Psoas muscle (tissue), 7 donors: ENCODE measurements at regions not wholly inside any gene's neighbourhood (a gene's known extent, or its start where the extent isn't known, plus 50 kb on each side); places are given as distances from the start of the nearest gene placed in this dataset.
A peak's percentile ranks its signal among the peaks of the same experiment; 100 is the strongest.

ENCODE experiments used
- ATAC-seq, 4 donors: fragments of 200-7000 bp; cut with Tn5 transposase; one replicate each; pipeline ENCODE4 v1.9.1; 2020; ENCODE audit warnings: moderate library complexity in 3 of 4, mild to moderate bottlenecking in 2 of 4
- DNase-seq, 2 donors: peaks; one replicate each; pipeline ENCODE4 v3.0.0-alpha.2; 2020
- H3K27ac ChIP-seq: fragments of 200-600 bp; one replicate; pipeline ENCODE4 v1.8.0; 2022
- H3K27me3 ChIP-seq, 3 donors: fragments of 200-600 bp in 1 of 3; one replicate each; pipeline versions ENCODE4 v1.6.1 to v1.8.0; 2013 to 2022; ENCODE audit warnings: low read length in 2 of 3, mild to moderate bottlenecking in 2 of 3, moderate library complexity in 1 of 3; ENCODE audit not compliant: insufficient read depth in 3 of 3
- H3K36me3 ChIP-seq, 2 donors: fragments of 200-600 bp in 1 of 2; one replicate each; pipeline versions ENCODE4 v1.6.1 to v1.8.0; 2013 to 2022; ENCODE audit warnings: low read depth in 1 of 2, mild to moderate bottlenecking in 1 of 2, moderate library complexity in 1 of 2; ENCODE audit not compliant: insufficient read depth in 1 of 2
- H3K4me1 ChIP-seq: fragments of 200-600 bp; one replicate; pipeline ENCODE4 v1.8.0; 2022
- H3K4me3 ChIP-seq: fragments of 200-600 bp; one replicate; pipeline ENCODE4 v1.8.0; 2022; ENCODE audit warnings: mild to moderate bottlenecking
- H3K9me3 ChIP-seq: fragments of 200-600 bp; one replicate; pipeline ENCODE4 v1.8.0; 2022
- CTCF ChIP-seq: fragments of 200-600 bp; IDR thresholded peaks from one replicate; pipeline ENCODE4 v1.8.0; 2022; ENCODE audit warnings: antibody characterized with exemption
- WGBS, 3 donors: extraction: QIAGEN DNeasy Blood & Tissue Kit; methylation state at CpG; one replicate each; pipeline versions ENCODE4 v1.1.6 to v1.1.7; 2013; 5-methylcytosine and 5-hydroxymethylcytosine counted together
- intact Hi-C, 2 donors: fragments of 100-400 bp; cut with DNase I; formaldehyde crosslinking; loops; one replicate each; pipeline versions ENCODE4 v1.11.0 to v1.14.2; 2022
- donor health status: healthy with polysubstance abuse.
- donor health status: DM: no; HTN: no; CAD: no; lungs with moderate emphysema.
- donor health status: Bipolar disorder and iron deficiency.
- donor health status: healthy.
- donor health status: DM: yes; HTN: yes; CAD: no.
- donor health status: DM: no; HTN: no; CAD: no.
- donor health status: DM: yes; HTN: yes; CAD: no.

- DNase-seq (no peak), ATAC-seq (no peak)
- Histone ChIP-seq H3K4me3 (no peak overlapping the region), H3K4me1 (no peaks in the 10 kb centered on the region), H3K27ac (no peak overlapping the region), H3K27me3 (no peaks in the 10 kb centered on the region), H3K36me3 (no peaks in the 10 kb centered on the region), H3K9me3 (no peaks in the 10 kb centered on the region)
- intact Hi-C loops, result no loop called here
- TF ChIP-seq CTCF, result no peak
Observed at GRCh38 chr6:54618572-54618971, 228.0 kb upstream of the FAM83B start.

GRCh38 chr6:54619102-54619501 is 227.5 kb upstream of the FAM83B start:
- H3K36me3 ChIP-seq, result no peaks in the 10 kb centered on the region
- ATAC-seq (no peak), DNase-seq (no peak)
- H3K9me3 ChIP-seq, result no peaks in the 10 kb centered on the region
- TF ChIP-seq CTCF, result no peak
- H3K4me3 ChIP-seq, result no peak overlapping the region
- WGBS, 3 donors, result 57 to 66% (median 63%) methylated on average over 2 of the region's 2 CpGs
- H3K4me1 ChIP-seq, result no peaks in the 10 kb centered on the region
- intact Hi-C loops, result no loop called here
- H3K27me3 ChIP-seq, result no peaks in the 10 kb centered on the region
- H3K27ac ChIP-seq, result no peak overlapping the region

- no peaks in the 10 kb centered on the region for H3K36me3 ChIP-seq
- no peak for TF ChIP-seq CTCF
- no peaks in the 10 kb centered on the region for H3K4me1 ChIP-seq
- no peaks in the 10 kb centered on the region for H3K27me3 ChIP-seq
- ATAC-seq, result no peak
- no peaks in the 10 kb centered on the region for H3K9me3 ChIP-seq
- intact Hi-C loops, result no loop called here
- H3K4me3 ChIP-seq, result no peak overlapping the region
- H3K27ac ChIP-seq, result no peak overlapping the region
- DNase-seq, result no peak
Observed at GRCh38 chr6:54621285-54621684, 225.3 kb upstream of the FAM83B start.

- DNase-seq (no peak), ATAC-seq (no peak)
- Histone ChIP-seq H3K27ac (no peak overlapping the region), H3K4me1 (no peaks in the 10 kb centered on the region), H3K4me3 (no peak overlapping the region), H3K9me3 (no peaks in the 10 kb centered on the region), H3K36me3 (no peaks in the 10 kb centered on the region), H3K27me3 (no peaks in the 10 kb centered on the region)
- intact Hi-C loops, result no loop called here
- WGBS, 3 donors, result 91 to 95% (median 91%) methylated on average over 1 of the region's 1 CpG
- no peak for TF ChIP-seq CTCF
Observed at GRCh38 chr6:54624216-54624615, 222.4 kb upstream of the FAM83B start.

- intact Hi-C loops, result no loop called here
- Histone ChIP-seq H3K4me3 (no peak overlapping the region), H3K9me3 (no peaks in the 10 kb centered on the region), H3K27ac (no peak overlapping the region), H3K4me1 (no peaks in the 10 kb centered on the region), H3K27me3 (no peaks in the 10 kb centered on the region), H3K36me3 (no peaks in the 10 kb centered on the region)
- DNase-seq (peak in 1 of 2 donors; percentile 31), ATAC-seq (no peak)
- no peak for TF ChIP-seq CTCF
- 85 to 90% (median 89%) methylated on average over 5 of the region's 5 CpGs for WGBS, 3 donors
Observed at GRCh38 chr6:54624779-54625178, 221.8 kb upstream of the FAM83B start.
